HepG2 (cell line): ENCODE measurements at regions not wholly inside any gene's neighbourhood (a gene's known extent, or its start where the extent isn't known, plus 50 kb on each side); places are given as distances from the start of the nearest gene placed in this dataset.

Experiments
- CTCF ChIP-seq: sonication (generic); formaldehyde crosslinking; IDR thresholded peaks from 2 replicates; pipeline ENCODE4 v1.5.0; 2020; ENCODE audit warnings: mild to moderate bottlenecking, missing genetic modification reagents, moderate library complexity
- EZH2 ChIP-seq: conservative IDR thresholded peaks from 2 replicates; pipeline ENCODE4 v1.6.1; 2012; ENCODE audit warnings: mild to moderate bottlenecking, low read depth, low read length, moderate library complexity
- HNRNPH1 ChIP-seq: fragments of 200-400 bp; formaldehyde crosslinking; optimal IDR thresholded peaks from 2 replicates; pipeline ENCODE3; 2017; ENCODE audit warnings: mild to moderate bottlenecking, low read depth, low read length
- MTERF4 ChIP-seq: sonication (generic); formaldehyde crosslinking; IDR thresholded peaks from 2 replicates; pipeline ENCODE4 v1.8.0; 2023; ENCODE audit warnings: mild to moderate bottlenecking, missing genetic modification reagents
- MYC ChIP-seq: sonication (generic); formaldehyde crosslinking; IDR thresholded peaks from 2 replicates; pipeline ENCODE4 v1.9.0; 2021; ENCODE audit warnings: missing genetic modification reagents, borderline replicate concordance
- PCBP1 ChIP-seq: fragments of 200-400 bp; formaldehyde crosslinking; IDR thresholded peaks from 2 replicates; pipeline ENCODE4 v1.6.1; 2017; ENCODE audit warnings: mild to moderate bottlenecking, low read depth, low read length, borderline replicate concordance
- POLR2AphosphoS5 ChIP-seq: IDR thresholded peaks from 2 replicates; pipeline ENCODE4 v1.6.1; 2012; ENCODE audit warnings: low read depth, low read length
- RNF2 ChIP-seq: fragments of 450-650 bp; conservative IDR thresholded peaks from 2 replicates; pipeline ENCODE4 v1.6.1; 2016; ENCODE audit warnings: low read depth
- ZNF232 ChIP-seq: sonication (generic); formaldehyde crosslinking; IDR thresholded peaks from 2 replicates; pipeline ENCODE4 v1.4.0; 2020; ENCODE audit warnings: missing genetic modification reagents, borderline replicate concordance
- ZNF792 ChIP-seq: IDR thresholded peaks from 2 replicates; pipeline ENCODE4 v1.6.1; 2016

GRCh38 chr4:157772907-157773306 is 399.9 kb downstream of the GASK1B start:
- TF ChIP-seq POLR2AphosphoS5 (no peak), CTCF (CRISPR knock-in tag) (no peak), EZH2 (no peak), ZNF792 (CRISPR knock-in tag) (no peak), HNRNPH1 (no peak), MYC (CRISPR knock-in tag) (no peak), PCBP1 (no peak), MTERF4 (CRISPR knock-in tag) (no peak), RNF2 (no peak), ZNF232 (CRISPR knock-in tag) (no peak)
